AG04450 (cell line): ENCODE measurements at regions not wholly inside any gene's neighbourhood (a gene's known extent, or its start where the extent isn't known, plus 50 kb on each side); places are given as distances from the start of the nearest gene placed in this dataset.
"Not testable (repeated sequence)": the region's sequence is repeated elsewhere in the genome, so short reads cannot be mapped to it uniquely, and the experiment has no call there.

Experiments used
- CTCF ChIA-PET: fragments of 300-600, 350-600 bp; formaldehyde crosslinking; extraction: SDS; loops from one replicate; lab custom pipeline; 2022; ENCODE audit warnings: antibody characterized with exemption, inconsistent platforms; lab: Charles Lee
- POLR2A ChIA-PET: fragments of 350-600 bp; formaldehyde crosslinking; extraction: SDS; loops from one replicate; lab custom pipeline; 2021; ENCODE audit warnings: antibody characterized with exemption, inconsistent platforms; lab: Yijun Ruan, JAX
- DNase-seq: peaks from one replicate; pipeline ENCODE4 v3.0.0-alpha.2; 2011; ENCODE audit warnings: low read depth, low spot score
- H3K27ac ChIP-seq: one replicate; pipeline ENCODE4 v1.5.1; 2012; ENCODE audit warnings: low read depth, low read length, control low read depth
- H3K27me3 ChIP-seq: one replicate; pipeline ENCODE4 v1.6.0; 2012; ENCODE audit warnings: low read length; ENCODE audit not compliant: control insufficient read depth, insufficient read depth
- H3K4me3 ChIP-seq: 2 replicates; pipeline ENCODE4 v1.5.1; 2011; ENCODE audit warnings: mild to moderate bottlenecking, low read depth, low read length, control low read depth
- H3K9me3 ChIP-seq: 2 replicates; pipeline ENCODE4 v1.5.1; 2012; ENCODE audit warnings: low read length; ENCODE audit not compliant: control insufficient read depth, insufficient read depth
- TF ChIP-seq, protein P1 (sequence below): IDR thresholded peaks from 2 replicates; pipeline ENCODE4 v1.5.1; 2011; ENCODE audit warnings: low read depth, low read length, control low read depth, inconsistent platforms

DNA sequence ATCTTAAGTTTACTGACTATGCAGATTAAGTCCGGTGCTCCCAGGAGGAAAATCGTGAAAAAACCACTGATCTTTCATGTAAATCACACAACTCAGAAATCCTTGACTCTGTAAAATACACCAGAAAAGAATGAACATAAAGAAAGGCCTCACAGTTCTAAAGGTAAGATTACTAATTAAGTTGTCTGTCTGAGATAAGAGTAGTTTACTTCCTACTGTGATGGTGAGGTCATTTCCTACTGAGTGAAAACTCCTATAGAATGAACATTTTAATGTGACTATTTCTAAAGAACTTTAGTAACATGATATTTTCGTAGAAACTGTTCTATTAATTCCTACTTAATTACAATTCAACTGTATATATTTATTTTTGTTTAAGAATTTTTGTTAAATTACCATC, 774.4 kb upstream of the CHORDC1 start:
- ChIA-PET CTCF (no interaction called here), POLR2A (no interaction called here)
- no peaks in the 10 kb centered on the region for H3K27me3 ChIP-seq
- DNase-seq, result no peak
- no peak overlapping the region for H3K4me3 ChIP-seq
- H3K27ac ChIP-seq, result no peak overlapping the region
- TF ChIP-seq, protein P1, sequence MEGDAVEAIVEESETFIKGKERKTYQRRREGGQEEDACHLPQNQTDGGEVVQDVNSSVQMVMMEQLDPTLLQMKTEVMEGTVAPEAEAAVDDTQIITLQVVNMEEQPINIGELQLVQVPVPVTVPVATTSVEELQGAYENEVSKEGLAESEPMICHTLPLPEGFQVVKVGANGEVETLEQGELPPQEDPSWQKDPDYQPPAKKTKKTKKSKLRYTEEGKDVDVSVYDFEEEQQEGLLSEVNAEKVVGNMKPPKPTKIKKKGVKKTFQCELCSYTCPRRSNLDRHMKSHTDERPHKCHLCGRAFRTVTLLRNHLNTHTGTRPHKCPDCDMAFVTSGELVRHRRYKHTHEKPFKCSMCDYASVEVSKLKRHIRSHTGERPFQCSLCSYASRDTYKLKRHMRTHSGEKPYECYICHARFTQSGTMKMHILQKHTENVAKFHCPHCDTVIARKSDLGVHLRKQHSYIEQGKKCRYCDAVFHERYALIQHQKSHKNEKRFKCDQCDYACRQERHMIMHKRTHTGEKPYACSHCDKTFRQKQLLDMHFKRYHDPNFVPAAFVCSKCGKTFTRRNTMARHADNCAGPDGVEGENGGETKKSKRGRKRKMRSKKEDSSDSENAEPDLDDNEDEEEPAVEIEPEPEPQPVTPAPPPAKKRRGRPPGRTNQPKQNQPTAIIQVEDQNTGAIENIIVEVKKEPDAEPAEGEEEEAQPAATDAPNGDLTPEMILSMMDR, result no peak
- no peaks in the 10 kb centered on the region for H3K9me3 ChIP-seq

DNA sequence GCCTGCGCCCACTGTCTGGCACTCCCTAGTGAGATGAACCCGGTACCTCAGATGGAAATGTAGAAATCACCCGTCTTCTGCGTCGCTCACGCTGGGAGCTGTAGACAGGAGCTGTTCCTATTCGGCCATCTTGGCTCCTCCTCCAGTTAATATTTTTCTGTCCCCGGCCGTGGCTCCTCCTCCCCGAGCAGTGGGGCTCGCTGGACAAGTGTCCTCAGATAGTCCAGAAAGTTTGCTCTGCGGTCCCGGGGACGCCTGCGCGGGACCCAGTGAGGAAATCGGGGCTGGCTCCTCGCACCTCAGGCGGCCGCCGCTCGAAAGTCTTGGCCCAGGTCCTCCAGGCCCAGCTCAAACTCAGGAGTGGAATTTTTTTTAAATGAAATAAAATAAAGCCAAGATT, 749.3 kb upstream of the CHORDC1 start:
- DNase-seq, POLR2A ChIA-PET, H3K27ac ChIP-seq, H3K9me3 ChIP-seq, CTCF ChIA-PET, H3K4me3 ChIP-seq, H3K27me3 ChIP-seq: not testable (repeated sequence)

DNA sequence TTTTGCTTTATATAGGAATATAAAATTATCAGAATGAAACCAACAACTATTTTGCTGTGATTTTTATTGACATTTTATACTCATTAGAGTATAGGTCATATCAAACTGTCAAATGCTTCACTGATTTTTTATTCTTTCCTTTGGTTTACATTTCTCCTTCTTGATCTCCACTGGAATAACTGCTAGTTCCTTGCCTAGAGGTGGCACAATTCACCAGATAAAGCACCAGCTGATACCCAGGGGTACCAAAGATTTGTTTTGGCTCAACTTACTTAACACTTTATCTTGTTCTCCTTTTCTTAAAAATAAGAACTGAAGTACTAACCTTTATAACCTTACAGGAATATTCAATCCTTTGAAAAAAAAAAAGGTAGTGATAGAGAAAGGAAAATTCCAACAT, 725.1 kb upstream of the CHORDC1 start:
- TF ChIP-seq, protein P1, result no peak
- H3K9me3 ChIP-seq, result no peaks in the 10 kb centered on the region
- DNase-seq, result no peak

DNA sequence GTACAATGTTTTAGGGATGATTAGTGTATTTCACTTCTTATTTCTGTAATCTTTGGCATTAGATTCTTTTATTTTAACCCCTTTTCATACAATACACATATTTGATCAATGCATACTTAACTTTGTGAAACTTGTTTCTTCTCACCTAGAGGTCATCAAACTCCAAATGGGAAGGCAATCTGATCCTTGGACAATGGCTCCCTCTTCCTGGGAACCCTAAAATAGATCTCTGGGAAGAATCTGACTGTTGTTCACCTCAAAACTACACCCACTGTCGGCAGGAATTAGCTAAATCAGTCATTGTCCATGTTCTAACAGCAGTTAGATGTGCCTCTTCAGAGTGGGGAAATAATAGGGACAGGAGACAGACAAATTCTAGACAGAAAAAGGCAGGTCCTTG, 707.4 kb upstream of the CHORDC1 start:
- no peak for DNase-seq
- H3K4me3 ChIP-seq, result no peak overlapping the region
- TF ChIP-seq, protein P1, result no peak
- H3K27me3 ChIP-seq, result no peaks in the 10 kb centered on the region
- H3K27ac ChIP-seq, result no peak overlapping the region
- CTCF ChIA-PET, result no interaction called here
- POLR2A ChIA-PET, result no interaction called here
- peaks cover 10% of the 10 kb centered on the region; the same call in 1 of the 2 replicates for H3K9me3 ChIP-seq

More for the DNA sequence above, 725.1 kb upstream of the CHORDC1 start:
- Histone ChIP-seq H3K27ac (no peak overlapping the region), H3K4me3 (no peak overlapping the region), H3K27me3 (no peaks in the 10 kb centered on the region)
- POLR2A ChIA-PET, result no interaction called here
- CTCF ChIA-PET, result no interaction called here

DNA sequence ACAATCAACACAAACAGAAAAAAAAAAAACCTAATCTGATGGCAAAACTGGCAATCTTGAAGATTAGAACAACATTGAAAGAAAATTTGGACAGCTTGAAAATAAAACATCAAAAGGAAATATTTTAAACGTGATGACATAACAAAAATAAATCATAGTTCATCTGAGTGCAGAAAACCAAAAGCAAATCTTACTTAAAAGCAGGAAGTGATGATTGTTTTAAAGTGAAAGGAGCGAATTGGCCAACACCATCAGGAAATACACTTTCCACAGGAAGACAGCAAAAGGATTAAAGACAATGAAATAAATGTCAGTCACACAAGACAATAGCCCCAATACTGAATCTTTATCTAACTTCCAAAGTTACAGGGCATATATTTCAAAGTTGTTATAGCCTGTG, 696.5 kb upstream of the CHORDC1 start:
- Histone ChIP-seq H3K9me3 (peaks cover 3% of the 10 kb centered on the region; the same call in 1 of the 2 replicates), H3K27me3 (no peaks in the 10 kb centered on the region), H3K27ac (no peak overlapping the region), H3K4me3 (no peak overlapping the region)
- ChIA-PET CTCF (no interaction called here), POLR2A (no interaction called here)
- DNase-seq, result no peak
- TF ChIP-seq, protein P1, result no peak

DNA sequence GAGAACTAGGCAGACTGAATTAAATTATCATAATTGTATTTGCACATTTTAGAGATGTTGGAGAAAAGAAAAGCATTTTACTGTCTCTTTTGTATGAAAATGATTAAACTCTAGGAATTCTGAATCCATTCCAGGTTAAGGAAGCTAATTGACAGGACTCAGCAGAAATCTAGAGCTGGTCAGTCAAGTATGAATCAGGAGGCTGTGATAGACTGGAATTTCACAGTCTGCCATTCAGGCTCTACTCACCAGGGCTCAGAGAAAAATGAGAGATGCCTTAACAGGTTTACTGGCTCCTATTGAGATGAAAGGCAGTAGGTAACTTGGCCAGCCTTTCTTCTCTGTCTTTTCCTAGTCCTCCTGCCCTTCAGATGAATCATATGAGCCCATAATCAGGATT, 693.9 kb upstream of the CHORDC1 start:
- CTCF ChIA-PET, result no interaction called here

More for the DNA sequence above, 693.9 kb upstream of the CHORDC1 start:
- peaks cover 3% of the 10 kb centered on the region; the same call in 1 of the 2 replicates for H3K9me3 ChIP-seq
- no peak overlapping the region for H3K4me3 ChIP-seq
- POLR2A ChIA-PET, result no interaction called here
- H3K27me3 ChIP-seq, result no peaks in the 10 kb centered on the region
- no peak for DNase-seq
- no peak overlapping the region for H3K27ac ChIP-seq
- TF ChIP-seq, protein P1, result no peak
